ENCODE measurements at regions not wholly inside any gene's neighbourhood (a gene's known extent, or its start where the extent isn't known, plus 50 kb on each side); places are given as distances from the start of the nearest gene placed in this dataset.

- no peaks in the 10 kb centered on the region for H3K4me1 Mint-ChIP-seq (ENCODE audit: low read depth)
- H3K4me3 Mint-ChIP-seq = no peak overlapping the region
- H3K9me3 Mint-ChIP-seq = no peaks in the 10 kb centered on the region
- no peak for DNase-seq (ENCODE audit: low spot score)
- no peaks in the 10 kb centered on the region for H3K27me3 Mint-ChIP-seq (ENCODE audit: insufficient read depth)
- no peak overlapping the region for H3K27ac Mint-ChIP-seq
- intact Hi-C loops (cut with micrococcal nuclease) = no loop called here
- H3K36me3 Mint-ChIP-seq (ENCODE audit: low read depth) = no peaks in the 10 kb centered on the region
These were observed 305.5 kb upstream of the PKN2 start for GRCh38 chr1:88378560-88378959.

GRCh38 chr1:88394958-88395357, 289.1 kb upstream of the PKN2 start:
- Mint-ChIP-seq H3K36me3 (ENCODE audit: low read depth) (no peaks in the 10 kb centered on the region), H3K27ac (no peak overlapping the region), H3K27me3 (ENCODE audit: insufficient read depth) (no peaks in the 10 kb centered on the region), H3K4me1 (ENCODE audit: low read depth) (no peaks in the 10 kb centered on the region), H3K9me3 (no peaks in the 10 kb centered on the region), H3K4me3 (no peak overlapping the region)
- intact Hi-C loops (cut with micrococcal nuclease) = no loop called here
- DNase-seq (ENCODE audit: low spot score) = no peak

GRCh38 chr1:88398338-88398737, 285.7 kb upstream of the PKN2 start:
- no peak overlapping the region for H3K27ac Mint-ChIP-seq
- no peaks in the 10 kb centered on the region for H3K36me3 Mint-ChIP-seq (ENCODE audit: low read depth)
- H3K4me1 Mint-ChIP-seq (ENCODE audit: low read depth) = no peaks in the 10 kb centered on the region
- no peaks in the 10 kb centered on the region for H3K9me3 Mint-ChIP-seq
- no peak overlapping the region for H3K4me3 Mint-ChIP-seq
- no peaks in the 10 kb centered on the region for H3K27me3 Mint-ChIP-seq (ENCODE audit: insufficient read depth)
- DNase-seq (ENCODE audit: low spot score) = no peak
- intact Hi-C loops (cut with micrococcal nuclease) = no loop called here

- Mint-ChIP-seq H3K27me3 (ENCODE audit: insufficient read depth) (no peaks in the 10 kb centered on the region), H3K4me3 (no peak overlapping the region), H3K36me3 (ENCODE audit: low read depth) (no peaks in the 10 kb centered on the region), H3K4me1 (ENCODE audit: low read depth) (no peaks in the 10 kb centered on the region), H3K9me3 (no peaks in the 10 kb centered on the region), H3K27ac (no peak overlapping the region)
- intact Hi-C loops (cut with micrococcal nuclease) = no loop called here
- DNase-seq (ENCODE audit: low spot score) = no peak
These were observed 284.4 kb upstream of the PKN2 start for GRCh38 chr1:88399690-88400089.

- Mint-ChIP-seq H3K9me3 (no peaks in the 10 kb centered on the region), H3K27me3 (ENCODE audit: insufficient read depth) (no peaks in the 10 kb centered on the region), H3K4me1 (ENCODE audit: low read depth) (no peaks in the 10 kb centered on the region), H3K27ac (no peak overlapping the region), H3K4me3 (no peak overlapping the region), H3K36me3 (ENCODE audit: low read depth) (no peaks in the 10 kb centered on the region)
- DNase-seq (ENCODE audit: low spot score) = no peak
- intact Hi-C loops (cut with micrococcal nuclease) = no loop called here
These were observed 282.8 kb upstream of the PKN2 start for GRCh38 chr1:88401313-88401712.

GRCh38 chr1:88404582-88404981, 279.5 kb upstream of the PKN2 start:
- Mint-ChIP-seq H3K9me3 (no peaks in the 10 kb centered on the region), H3K4me3 (no peak overlapping the region), H3K4me1 (ENCODE audit: low read depth) (no peaks in the 10 kb centered on the region), H3K27ac (no peak overlapping the region), H3K27me3 (ENCODE audit: insufficient read depth) (no peaks in the 10 kb centered on the region), H3K36me3 (ENCODE audit: low read depth) (no peaks in the 10 kb centered on the region)
- DNase-seq (ENCODE audit: low spot score) = no peak
- intact Hi-C loops (cut with micrococcal nuclease) = no loop called here

- H3K36me3 Mint-ChIP-seq (ENCODE audit: low read depth) = no peaks in the 10 kb centered on the region
- no peaks in the 10 kb centered on the region for H3K9me3 Mint-ChIP-seq
- DNase-seq (ENCODE audit: low spot score) = no peak
- H3K4me1 Mint-ChIP-seq (ENCODE audit: low read depth) = no peaks in the 10 kb centered on the region
- H3K27me3 Mint-ChIP-seq (ENCODE audit: insufficient read depth) = no peaks in the 10 kb centered on the region
- no peak overlapping the region for H3K27ac Mint-ChIP-seq
- intact Hi-C loops (cut with micrococcal nuclease) = no loop called here
- no peak overlapping the region for H3K4me3 Mint-ChIP-seq
These were observed 276.8 kb upstream of the PKN2 start for GRCh38 chr1:88407248-88407647.

- Mint-ChIP-seq H3K27me3 (ENCODE audit: insufficient read depth) (no peaks in the 10 kb centered on the region), H3K9me3 (peaks cover 17% of the 10 kb centered on the region), H3K36me3 (ENCODE audit: low read depth) (no peaks in the 10 kb centered on the region), H3K4me1 (ENCODE audit: low read depth) (no peaks in the 10 kb centered on the region), H3K4me3 (no peak overlapping the region), H3K27ac (no peak overlapping the region)
- intact Hi-C loops (cut with micrococcal nuclease) = no loop called here
- DNase-seq (ENCODE audit: low spot score) = no peak
These were observed 262.1 kb upstream of the PKN2 start for GRCh38 chr1:88421997-88422396.

GRCh38 chr1:88433556-88433955, 250.5 kb upstream of the PKN2 start:
- no peaks in the 10 kb centered on the region for H3K4me1 Mint-ChIP-seq (ENCODE audit: low read depth)
- DNase-seq (ENCODE audit: low spot score) = no peak
- peaks cover 3% of the 10 kb centered on the region for H3K9me3 Mint-ChIP-seq
- intact Hi-C loops (cut with micrococcal nuclease) = no loop called here
- H3K36me3 Mint-ChIP-seq (ENCODE audit: low read depth) = no peaks in the 10 kb centered on the region
- H3K4me3 Mint-ChIP-seq = no peak overlapping the region
- no peak overlapping the region for H3K27ac Mint-ChIP-seq
- no peaks in the 10 kb centered on the region for H3K27me3 Mint-ChIP-seq (ENCODE audit: insufficient read depth)

- H3K27me3 Mint-ChIP-seq (ENCODE audit: insufficient read depth) = peaks cover 2% of the 10 kb centered on the region
- no peak for DNase-seq (ENCODE audit: low spot score)
- H3K4me1 Mint-ChIP-seq (ENCODE audit: low read depth) = no peaks in the 10 kb centered on the region
- H3K9me3 Mint-ChIP-seq = peaks cover 3% of the 10 kb centered on the region
- H3K4me3 Mint-ChIP-seq = no peak overlapping the region
- no peak overlapping the region for H3K27ac Mint-ChIP-seq
- no peaks in the 10 kb centered on the region for H3K36me3 Mint-ChIP-seq (ENCODE audit: low read depth)
- intact Hi-C loops (cut with micrococcal nuclease) = no loop called here
These were observed 249.2 kb upstream of the PKN2 start for GRCh38 chr1:88434836-88435235.

GRCh38 chr1:88441022-88441421, 243.1 kb upstream of the PKN2 start:
- intact Hi-C loops (cut with micrococcal nuclease) = no loop called here
- DNase-seq (ENCODE audit: low spot score) = no peak
- Mint-ChIP-seq H3K27me3 (ENCODE audit: insufficient read depth) (peaks cover 2% of the 10 kb centered on the region), H3K4me1 (ENCODE audit: low read depth) (no peaks in the 10 kb centered on the region), H3K36me3 (ENCODE audit: low read depth) (no peaks in the 10 kb centered on the region), H3K27ac (no peak overlapping the region), H3K9me3 (no peaks in the 10 kb centered on the region), H3K4me3 (no peak overlapping the region)

- intact Hi-C loops (cut with micrococcal nuclease) = no loop called here
- Mint-ChIP-seq H3K27me3 (ENCODE audit: insufficient read depth) (peaks cover 2% of the 10 kb centered on the region), H3K27ac (no peak overlapping the region), H3K36me3 (ENCODE audit: low read depth) (no peaks in the 10 kb centered on the region), H3K4me3 (no peak overlapping the region), H3K4me1 (ENCODE audit: low read depth) (no peaks in the 10 kb centered on the region), H3K9me3 (no peaks in the 10 kb centered on the region)
- no peak for DNase-seq (ENCODE audit: low spot score)
These were observed 232.2 kb upstream of the PKN2 start for GRCh38 chr1:88451856-88452255.

GRCh38 chr1:88453295-88453694, 230.8 kb upstream of the PKN2 start:
- Mint-ChIP-seq H3K36me3 (ENCODE audit: low read depth) (no peaks in the 10 kb centered on the region), H3K27ac (no peak overlapping the region), H3K27me3 (ENCODE audit: insufficient read depth) (peaks cover 2% of the 10 kb centered on the region), H3K9me3 (no peaks in the 10 kb centered on the region), H3K4me3 (no peak overlapping the region), H3K4me1 (ENCODE audit: low read depth) (no peaks in the 10 kb centered on the region)
- no peak for DNase-seq (ENCODE audit: low spot score)
- intact Hi-C loops (cut with micrococcal nuclease) = no loop called here

GRCh38 chr1:88454781-88455180, 229.3 kb upstream of the PKN2 start:
- intact Hi-C loops (cut with micrococcal nuclease) = no loop called here
- H3K27ac Mint-ChIP-seq = no peak overlapping the region
- peaks cover 6% of the 10 kb centered on the region for H3K27me3 Mint-ChIP-seq (ENCODE audit: insufficient read depth)

More at GRCh38 chr1:88454781-88455180, 229.3 kb upstream of the PKN2 start:
- no peak for DNase-seq (ENCODE audit: low spot score)
- no peaks in the 10 kb centered on the region for H3K36me3 Mint-ChIP-seq (ENCODE audit: low read depth)
- no peaks in the 10 kb centered on the region for H3K4me1 Mint-ChIP-seq (ENCODE audit: low read depth)
- no peaks in the 10 kb centered on the region for H3K9me3 Mint-ChIP-seq
- no peak overlapping the region for H3K4me3 Mint-ChIP-seq

Data from activated T-helper 1 cell treated with anti-CD3 and anti-CD28 coated beads, Interleukin-12 subunit alpha, Interleukin-12 subunit beta, Interleukin-2, Interleukin-4 antibody, amounts not matched to agents 30 ng/mL and 10 ng/mL and 1 ng/mL, durations not matched to agents 14 hours and 24 hours and 36 hours (primary cell).